GM21786 (cell line): ENCODE measurements at regions not wholly inside any gene's neighbourhood (a gene's known extent, or its start where the extent isn't known, plus 50 kb on each side); places are given as distances from the start of the nearest gene placed in this dataset.

ENCODE experiments used
- ATAC-seq: cut with Tn5 transposase; IDR thresholded peaks from one replicate; pipeline ENCODE4 v1.9.1; 2021; ENCODE audit not compliant: unreplicated experiment

- no peak for ATAC-seq
Measured at GRCh38 chr5:117863586-117864296, 1124.6 kb downstream of the DTWD2 start.

DNA sequence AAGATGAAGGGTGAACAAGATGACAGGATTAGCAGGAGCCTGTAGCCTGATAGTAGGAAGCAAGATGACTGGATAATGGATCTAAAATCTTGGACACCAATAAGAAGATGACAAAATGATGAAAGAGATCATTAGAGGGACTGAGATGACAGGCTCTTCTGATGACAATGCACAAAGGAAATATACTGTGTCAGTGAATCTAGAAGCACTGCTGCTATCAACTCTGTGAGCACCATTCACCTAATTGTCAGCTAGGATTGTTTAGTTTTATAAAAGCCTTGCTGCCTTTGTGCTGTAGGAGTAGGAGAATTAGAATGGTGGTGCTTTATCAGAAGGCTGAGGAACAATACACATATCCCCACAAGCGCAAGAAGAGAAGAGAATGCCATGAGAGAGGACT, 1127.8 kb downstream of the DTWD2 start:
- no peak for ATAC-seq

DNA sequence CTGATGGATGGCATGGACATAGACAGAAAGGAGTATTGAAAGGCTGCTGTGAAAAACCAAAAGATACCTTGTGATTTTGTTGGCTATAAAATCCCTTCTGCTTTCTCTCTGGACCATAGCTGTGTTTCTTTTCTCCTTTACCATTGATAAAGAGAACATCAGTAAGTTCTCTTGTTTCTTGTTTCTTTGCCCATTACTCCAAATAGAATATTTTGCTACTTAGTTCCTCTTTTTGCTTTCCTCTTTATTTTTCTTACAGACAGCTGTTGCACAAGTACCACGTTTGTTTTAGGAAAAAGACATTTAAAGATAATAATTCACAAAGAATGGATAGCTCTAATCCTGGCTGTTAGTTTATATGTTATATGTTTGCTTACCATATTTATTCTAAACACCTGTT, 1129.2 kb downstream of the DTWD2 start:
- ATAC-seq = peak; percentile 66

- no peak for ATAC-seq
Measured at GRCh38 chr5:117856713-117857112, 1131.6 kb downstream of the DTWD2 start.

DNA sequence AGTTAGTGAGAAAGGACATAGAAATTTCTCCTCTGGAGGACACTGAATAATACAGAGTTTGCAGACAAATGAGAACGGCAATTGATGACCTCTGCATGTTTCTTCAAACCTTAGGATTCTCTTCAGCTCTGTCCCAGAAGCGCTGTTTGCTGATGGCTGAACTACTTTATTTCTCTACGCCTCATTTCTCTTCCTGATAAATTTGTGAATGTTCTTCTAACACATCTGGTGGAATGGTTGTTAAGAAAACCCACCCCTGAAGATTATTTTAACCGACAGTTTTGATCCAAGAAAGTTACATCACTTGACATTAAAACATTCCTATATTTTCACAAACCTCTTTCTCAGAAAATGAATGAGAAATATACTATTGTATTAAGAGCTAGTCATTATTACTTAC, 1150.6 kb downstream of the DTWD2 start:
- no peak for ATAC-seq

DNA sequence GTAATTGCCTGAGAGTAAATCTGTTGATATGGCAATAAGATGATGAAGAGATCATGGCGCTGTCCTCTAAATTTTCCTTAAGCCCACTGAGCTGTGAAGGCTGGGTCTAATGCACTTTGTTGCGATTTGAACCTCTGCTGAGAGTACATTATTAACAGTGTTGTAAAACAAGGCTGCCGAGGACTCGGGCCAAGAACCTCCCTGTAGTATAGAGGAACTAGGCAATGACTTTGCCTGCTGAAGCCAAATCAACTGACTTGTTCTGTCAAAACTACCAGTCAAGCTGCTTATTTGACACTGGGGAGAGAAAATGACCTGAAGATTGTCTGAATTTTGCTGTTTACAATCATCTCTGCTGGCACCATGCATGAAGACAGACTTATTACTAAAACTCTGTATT, 1154.7 kb downstream of the DTWD2 start:
- ATAC-seq = no peak

GRCh38 chr5:117829646-117830045, 1158.7 kb downstream of the DTWD2 start:
- no peak for ATAC-seq

- ATAC-seq = no peak
Measured at GRCh38 chr5:117813850-117814249, 1174.5 kb downstream of the DTWD2 start.

DNA sequence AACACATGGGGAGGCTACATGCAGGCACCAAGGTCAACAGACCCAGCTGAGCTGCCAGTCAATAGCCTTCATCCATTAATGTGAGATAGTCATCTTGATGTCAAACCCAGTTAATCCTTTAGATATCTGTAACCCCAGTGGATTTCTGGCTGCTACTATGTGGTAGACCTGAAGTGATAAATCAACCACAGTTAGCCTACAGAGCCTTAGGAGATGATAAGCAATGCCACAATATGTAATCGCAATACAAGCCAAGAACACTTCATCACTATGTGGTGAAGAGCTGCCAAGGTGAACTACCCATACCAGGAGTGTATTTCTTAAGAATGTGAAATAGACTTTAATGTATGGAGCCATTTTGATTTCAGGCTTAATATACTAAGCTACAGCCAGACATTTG, 1175.5 kb downstream of the DTWD2 start:
- ATAC-seq = no peak

GRCh38 chr5:117809251-117809650, 1179.1 kb downstream of the DTWD2 start:
- ATAC-seq = no peak

- no peak for ATAC-seq
Measured at GRCh38 chr5:117805058-117805457, 1183.3 kb downstream of the DTWD2 start.

DNA sequence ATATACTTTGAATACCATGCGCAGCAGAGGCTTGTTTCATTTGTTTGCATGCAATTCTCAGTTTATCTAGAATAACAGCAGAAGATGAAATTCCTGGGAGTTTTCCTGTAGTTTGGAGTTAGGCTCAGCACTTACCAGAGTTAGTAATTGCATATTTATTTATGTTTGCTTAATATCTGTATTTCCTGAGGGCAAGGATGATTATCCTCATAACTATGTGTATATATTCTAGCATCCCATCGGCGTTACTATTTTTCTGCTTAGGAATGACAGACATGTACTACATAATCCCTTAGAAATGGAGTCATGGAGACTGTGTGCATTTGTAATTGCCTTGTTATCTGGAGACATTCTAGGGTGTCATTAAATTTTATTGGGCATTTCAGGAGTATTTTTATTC, 1184.8 kb downstream of the DTWD2 start:
- ATAC-seq = no peak

DNA sequence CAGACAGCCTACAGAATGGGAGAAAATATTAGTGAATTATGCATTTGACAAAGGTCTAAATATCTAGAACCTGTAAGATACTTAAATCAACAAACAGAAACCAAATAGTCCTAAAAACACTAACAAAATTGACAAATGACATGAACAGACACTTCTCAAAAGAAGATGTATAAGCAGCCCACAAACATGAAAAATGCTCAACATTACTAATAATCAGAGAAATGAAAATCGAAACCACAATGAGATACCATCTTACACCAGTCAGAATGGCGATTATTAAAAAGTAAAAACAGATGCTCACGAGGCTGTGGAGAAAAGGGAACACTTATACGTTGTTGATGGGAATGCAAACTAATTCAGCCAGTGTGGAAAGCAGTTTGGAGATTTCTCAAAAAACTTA, 1186.8 kb downstream of the DTWD2 start:
- no peak for ATAC-seq

- ATAC-seq = no peak
Measured at GRCh38 chr5:117800261-117800660, 1188.1 kb downstream of the DTWD2 start.

GRCh38 chr5:117794847-117795246, 1193.5 kb downstream of the DTWD2 start:
- no peak for ATAC-seq

- no peak for ATAC-seq
Measured at GRCh38 chr5:117793963-117794362, 1194.4 kb downstream of the DTWD2 start.

- no peak for ATAC-seq
Measured at GRCh38 chr5:117792476-117792875, 1195.9 kb downstream of the DTWD2 start.

DNA sequence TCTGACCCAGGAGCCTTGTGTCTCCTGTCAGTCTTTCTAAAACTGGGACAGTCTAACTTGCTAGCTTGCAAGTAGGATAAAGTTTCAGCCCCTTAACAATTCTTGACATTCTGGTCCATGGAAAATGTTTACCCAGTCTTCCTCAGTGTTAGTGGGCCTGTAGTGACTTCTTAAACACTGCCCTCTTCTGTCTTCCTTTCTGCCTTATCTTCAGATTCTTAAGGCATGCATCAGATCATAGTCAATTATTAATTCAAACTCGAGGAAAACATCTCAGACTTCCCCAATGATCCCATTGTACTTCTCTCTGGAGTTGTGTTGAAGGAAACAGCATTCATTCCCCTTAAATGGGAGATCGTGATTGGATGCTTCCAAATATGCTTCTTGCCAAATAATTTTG, 1199.8 kb downstream of the DTWD2 start:
- ATAC-seq = no peak

DNA sequence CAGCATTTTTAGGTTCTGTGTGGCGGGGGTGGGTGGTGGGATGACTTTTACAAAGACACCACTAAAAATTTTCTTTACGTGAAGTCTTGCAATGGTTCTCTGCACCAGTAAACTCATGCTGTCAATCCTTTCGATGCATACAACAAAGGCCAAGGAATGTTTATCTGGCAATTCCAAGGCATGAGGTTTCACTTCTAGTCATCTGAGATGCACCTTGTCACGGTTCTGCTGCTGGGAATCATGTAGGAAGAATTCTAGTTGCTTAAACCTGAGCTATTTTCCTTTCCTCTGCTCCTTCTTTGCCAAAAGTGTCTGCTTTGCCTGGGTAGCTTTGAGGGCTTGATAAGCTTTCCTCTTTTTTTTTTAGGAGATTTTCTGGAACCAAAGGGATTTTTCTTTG, 1204.5 kb upstream of the SEMA6A start:
- ATAC-seq = no peak

DNA sequence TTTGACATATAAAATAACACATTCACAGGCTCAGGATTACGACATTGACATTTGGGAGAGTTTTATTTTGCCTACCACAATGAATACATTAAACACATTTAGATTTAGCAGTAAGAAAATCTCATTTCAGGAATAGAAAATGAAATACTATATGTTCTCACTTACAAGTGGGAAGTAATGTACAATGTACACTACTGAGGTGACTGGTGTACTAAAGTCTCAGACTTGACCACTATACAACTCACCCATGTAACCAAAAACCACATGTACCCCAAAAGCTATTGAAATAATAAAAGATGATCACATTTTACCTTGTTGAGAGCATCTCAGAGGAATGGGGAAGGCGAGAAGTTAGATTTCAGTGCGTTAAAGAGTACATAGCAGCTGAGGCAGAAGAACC, 1202.4 kb upstream of the SEMA6A start:
- ATAC-seq = no peak

GRCh38 chr5:117769877-117770276, 1195.3 kb upstream of the SEMA6A start:
- no peak for ATAC-seq

- ATAC-seq = no peak
Measured at GRCh38 chr5:117763271-117763670, 1188.6 kb upstream of the SEMA6A start.

- ATAC-seq = no peak
Measured at GRCh38 chr5:117761186-117761585, 1186.6 kb upstream of the SEMA6A start.
